SK-N-SH (cell line): ENCODE measurements at regions not wholly inside any gene's neighbourhood (a gene's known extent, or its start where the extent isn't known, plus 50 kb on each side); places are given as distances from the start of the nearest gene placed in this dataset.

ENCODE experiments used
- CTCF ChIA-PET: fragments of 300-600, 350-600 bp; formaldehyde crosslinking; extraction: SDS; loops from one replicate; lab custom pipeline; 2021; lab: Yijun Ruan, JAX
- POLR2A ChIA-PET: fragments of 350-600 bp; sonication (Branson Sonifier 250); formaldehyde crosslinking; extraction: SDS; loops from one replicate; lab custom pipeline; 2020; ENCODE audit warnings: antibody characterized with exemption, inconsistent platforms; lab: Yijun Ruan, JAX
- DNase-seq: peaks from one replicate; pipeline ENCODE4 v3.0.0; 2012
- H2AFZ ChIP-seq: fragments of 200-600 bp; sonication (generic); 2 replicates; pipeline ENCODE4 v1.8.1; 2016; ENCODE audit warnings: antibody characterized with exemption, mild to moderate bottlenecking, low read depth
- H3F3A ChIP-seq: fragments of 200-600 bp; sonication (generic); replicated peaks from 2 replicates; pipeline ENCODE3; 2016; ENCODE audit warnings: antibody characterized with exemption, mild to moderate bottlenecking; ENCODE audit not compliant: insufficient read depth
- H3K27ac ChIP-seq, 2 experiments: fragments of 200-500 bp in 1 of 2; fragments of 200-600 bp in 1 of 2; sonication (Bioruptor generic) in 1 of 2; sonication (generic), shearing (Covaris generic) in 1 of 2; 2 replicates each; pipeline versions ENCODE4 v1.5.1 to v1.6.1; 2014 to 2016; ENCODE audit warnings: low read depth in 2 of 2, inconsistent platforms in 1 of 2, low read length in 1 of 2, mild to moderate bottlenecking in 1 of 2, mixed read lengths in 1 of 2
- H3K27me3 ChIP-seq: fragments of 200-600 bp; sonication (generic), shearing (Covaris generic); 2 replicates; pipeline ENCODE4 v1.6.1; 2016; ENCODE audit warnings: mixed run types; ENCODE audit not compliant: insufficient read depth
- H3K36me3 ChIP-seq, 2 experiments: fragments of 200-500 bp in 1 of 2; fragments of 200-600 bp in 1 of 2; sonication (Bioruptor generic) in 1 of 2; sonication (generic) in 1 of 2; replicated peaks in 1 of 2; 2 replicates each; pipeline versions ENCODE3 to v1.5.1; 2014 to 2016; ENCODE audit warnings: low read length in 1 of 2, mild to moderate bottlenecking in 1 of 2; ENCODE audit not compliant: insufficient read depth in 2 of 2, control insufficient read depth in 1 of 2
- H3K4me1 ChIP-seq, 2 experiments: fragments of 200-500 bp in 1 of 2; fragments of 200-600 bp in 1 of 2; sonication (Bioruptor generic) in 1 of 2; sonication (generic), shearing (Covaris generic) in 1 of 2; 2 replicates each; pipeline versions ENCODE4 v1.5.1 to v1.6.1; 2014 to 2016; ENCODE audit warnings: low read depth in 1 of 2, low read length in 1 of 2, mixed run types in 1 of 2; ENCODE audit not compliant: insufficient read depth in 2 of 2, control insufficient read depth in 1 of 2
- H3K4me2 ChIP-seq: fragments of 200-600 bp; sonication (generic), shearing (Covaris generic); 2 replicates; pipeline ENCODE4 v1.6.1; 2017; ENCODE audit warnings: mixed run types
- H3K4me3 ChIP-seq, 2 experiments: fragments of 200-500 bp in 1 of 2; fragments of 200-600 bp in 1 of 2; sonication (Bioruptor generic) in 1 of 2; sonication (generic), shearing (Covaris generic) in 1 of 2; 2 replicates each; pipeline versions ENCODE4 v1.5.1 to v1.8.1; 2014 to 2016; ENCODE audit warnings: low read depth in 2 of 2, inconsistent platforms in 1 of 2, low read length in 1 of 2, mild to moderate bottlenecking in 1 of 2, mixed read lengths in 1 of 2, moderate library complexity in 1 of 2
- H3K79me2 ChIP-seq: fragments of 200-600 bp; sonication (generic); 2 replicates; pipeline ENCODE4 v1.8.1; 2017; ENCODE audit warnings: mild to moderate bottlenecking; ENCODE audit not compliant: insufficient read depth
- H3K9ac ChIP-seq: fragments of 200-600 bp; sonication (generic); 2 replicates; pipeline ENCODE4 v1.6.1; 2017; ENCODE audit warnings: mixed run types
- H3K9me2 ChIP-seq: fragments of 200-600 bp; sonication (generic); 2 replicates; pipeline ENCODE4 v1.6.1; 2017; ENCODE audit warnings: mixed run types
- H3K9me3 ChIP-seq: fragments of 200-600 bp; sonication (generic); 2 replicates; pipeline ENCODE4 v1.6.1; 2017; ENCODE audit warnings: mixed run types, mild to moderate bottlenecking, moderate library complexity
- H4K20me1 ChIP-seq: fragments of 200-600 bp; sonication (generic); 2 replicates; pipeline ENCODE4 v1.6.1; 2017; ENCODE audit warnings: mild to moderate bottlenecking, mixed run types; ENCODE audit not compliant: insufficient read depth
- CTCF ChIP-seq: fragments of 200-600 bp; sonication (generic); IDR thresholded peaks from 2 replicates; pipeline ENCODE4 v1.6.1; 2017; ENCODE audit warnings: antibody characterized with exemption, mild to moderate bottlenecking, moderate library complexity
- FOSL2 ChIP-seq: IDR thresholded peaks from 2 replicates; pipeline ENCODE4 v1.4.0; 2012; ENCODE audit warnings: low read depth, mild to moderate bottlenecking, moderate library complexity, borderline replicate concordance
- FOXM1 ChIP-seq: IDR thresholded peaks from 2 replicates; pipeline ENCODE4 v1.4.0; 2012; ENCODE audit warnings: low read depth, mild to moderate bottlenecking
- JUND ChIP-seq: IDR thresholded peaks from 2 replicates; pipeline ENCODE4 v1.4.0; 2012
- MEF2A ChIP-seq: IDR thresholded peaks from 2 replicates; pipeline ENCODE4 v1.4.0; 2012; ENCODE audit warnings: low read depth, borderline replicate concordance
- NFIC ChIP-seq: IDR thresholded peaks from 2 replicates; pipeline ENCODE4 v1.4.0; 2012; ENCODE audit warnings: borderline replicate concordance
- NRF1 ChIP-seq: IDR thresholded peaks from 2 replicates; pipeline ENCODE4 v1.6.1; 2012; ENCODE audit warnings: low read depth, mild to moderate bottlenecking, low read length
- RAD21 ChIP-seq: IDR thresholded peaks from 2 replicates; pipeline ENCODE4 v1.6.1; 2012; ENCODE audit warnings: mild to moderate bottlenecking, low read length
- RCOR1 ChIP-seq: fragments of 150-350 bp; IDR thresholded peaks from 2 replicates; pipeline ENCODE4 v1.6.1; 2017; ENCODE audit warnings: antibody characterized with exemption, low read length
- REST ChIP-seq: IDR thresholded peaks from 2 replicates; pipeline ENCODE4 v1.6.1; 2012; ENCODE audit warnings: mild to moderate bottlenecking, low read depth, low read length, moderate library complexity
- RFX5 ChIP-seq: IDR thresholded peaks from 2 replicates; pipeline ENCODE4 v1.6.1; 2012; ENCODE audit warnings: mild to moderate bottlenecking, improper control_type of control experiment, low read length
- SIN3A ChIP-seq: IDR thresholded peaks from 2 replicates; pipeline ENCODE4 v1.6.1; 2012; ENCODE audit warnings: low read depth, mild to moderate bottlenecking, low read length, moderate library complexity, borderline replicate concordance
- SMC3 ChIP-seq: IDR thresholded peaks from 2 replicates; pipeline ENCODE4 v1.6.1; 2012; ENCODE audit warnings: low read depth, low read length, improper control_type of control experiment
- TAF1 ChIP-seq: IDR thresholded peaks from 2 replicates; pipeline ENCODE4 v1.6.1; 2012; ENCODE audit warnings: low read depth, mild to moderate bottlenecking, low read length, moderate library complexity, borderline replicate concordance
- TCF12 ChIP-seq: IDR thresholded peaks from 2 replicates; pipeline ENCODE4 v1.4.0; 2012
- TEAD4 ChIP-seq: IDR thresholded peaks from 2 replicates; pipeline ENCODE4 v1.4.0; 2012; ENCODE audit warnings: mild to moderate bottlenecking, borderline replicate concordance; ENCODE audit not compliant: insufficient read depth
- USF1 ChIP-seq: IDR thresholded peaks from 2 replicates; pipeline ENCODE4 v1.4.0; 2012; ENCODE audit warnings: low read depth, borderline replicate concordance
- USF2 ChIP-seq: fragments of 150-350 bp; IDR thresholded peaks from 2 replicates; pipeline ENCODE4 v1.6.1; 2017; ENCODE audit warnings: antibody characterized with exemption, low read length, low read depth, borderline replicate concordance
- YY1 ChIP-seq: IDR thresholded peaks from 2 replicates; pipeline ENCODE4 v1.4.0; 2012; ENCODE audit warnings: low read depth, mild to moderate bottlenecking
- ZBTB33 ChIP-seq: IDR thresholded peaks from 2 replicates; pipeline ENCODE4 v1.4.0; 2012; ENCODE audit warnings: low read depth, borderline replicate concordance
- WGBS: methylation state at CpG from one replicate; pipeline ENCODE4 v1.1.6; 2017; ENCODE audit warnings: low lambda C conversion rate; 5-methylcytosine and 5-hydroxymethylcytosine counted together

GRCh38 chrX:26908218-26908617 is 554.9 kb downstream of the PPP4R3C start:
- Histone ChIP-seq H3K9me2 (no peaks in the 10 kb centered on the region), H3K4me1 (no peaks in the 10 kb centered on the region), H3K27me3 (no peaks in the 10 kb centered on the region), H3K4me3 (no peak overlapping the region), H3K36me3 (no peaks in the 10 kb centered on the region), H3K9me3 (no peaks in the 10 kb centered on the region), H3K4me2 (no peak overlapping the region), H4K20me1 (no peaks in the 10 kb centered on the region), H3K79me2 (no peaks in the 10 kb centered on the region), H2AFZ (no peak overlapping the region), H3K27ac (no peak overlapping the region), H3F3A (no peaks in the 10 kb centered on the region), H3K9ac (no peak overlapping the region)
- 0% methylated on average over 1 of the region's 1 CpG for WGBS
- ChIA-PET CTCF (interaction anchor here (1.2 kb wide), 1 partner anchor 10 kb away, joined by 6 read pairs; no protein-coding TSS in a partner anchor), POLR2A (no interaction called here)
- TF ChIP-seq USF2 = no peak
- TF ChIP-seq TAF1 = no peak
- no peak for TF ChIP-seq JUND
- no peak for TF ChIP-seq ZBTB33
- no peak for TF ChIP-seq FOSL2
- no peak for TF ChIP-seq MEF2A
- TF ChIP-seq SIN3A = no peak
- TF ChIP-seq RFX5 = no peak
- TF ChIP-seq CTCF = no peak
- TF ChIP-seq NFIC = no peak
- DNase-seq = no peak

- no peak overlapping the region for H3K9ac ChIP-seq
- H3K27ac ChIP-seq = no peak overlapping the region
- no peaks in the 10 kb centered on the region for H3K4me1 ChIP-seq
- no peaks in the 10 kb centered on the region for H3K27me3 ChIP-seq
- no peak overlapping the region for H2AFZ ChIP-seq
- ChIA-PET POLR2A (no interaction called here), CTCF (no interaction called here)
- no peaks in the 10 kb centered on the region for H4K20me1 ChIP-seq
- no peaks in the 10 kb centered on the region for H3K36me3 ChIP-seq
- H3K4me3 ChIP-seq = no peak overlapping the region
- no peak overlapping the region for H3K4me2 ChIP-seq
- WGBS = 5% methylated on average over 3 of the region's 3 CpGs
- no peaks in the 10 kb centered on the region; the same call in 1 of the 2 replicates for H3K9me2 ChIP-seq
- no peaks in the 10 kb centered on the region for H3K79me2 ChIP-seq
- no peaks in the 10 kb centered on the region for H3K9me3 ChIP-seq
- no peaks in the 10 kb centered on the region for H3F3A ChIP-seq
- no peak for DNase-seq
- no peak for TF ChIP-seq YY1
- no peak for TF ChIP-seq RAD21
- TF ChIP-seq TCF12 = no peak
- no peak for TF ChIP-seq SMC3
- no peak for TF ChIP-seq TAF1
- TF ChIP-seq NRF1 = no peak
- TF ChIP-seq RCOR1 = no peak
- no peak for TF ChIP-seq FOXM1
- no peak for TF ChIP-seq TEAD4
- TF ChIP-seq REST = no peak
- no peak for TF ChIP-seq USF1
Observed at GRCh38 chrX:26889574-26889973, 573.6 kb downstream of the PPP4R3C start.
